ENCODE measurements at regions not wholly inside any gene's neighbourhood (a gene's known extent, or its start where the extent isn't known, plus 50 kb on each side); places are given as distances from the start of the nearest gene placed in this dataset.

DNA sequence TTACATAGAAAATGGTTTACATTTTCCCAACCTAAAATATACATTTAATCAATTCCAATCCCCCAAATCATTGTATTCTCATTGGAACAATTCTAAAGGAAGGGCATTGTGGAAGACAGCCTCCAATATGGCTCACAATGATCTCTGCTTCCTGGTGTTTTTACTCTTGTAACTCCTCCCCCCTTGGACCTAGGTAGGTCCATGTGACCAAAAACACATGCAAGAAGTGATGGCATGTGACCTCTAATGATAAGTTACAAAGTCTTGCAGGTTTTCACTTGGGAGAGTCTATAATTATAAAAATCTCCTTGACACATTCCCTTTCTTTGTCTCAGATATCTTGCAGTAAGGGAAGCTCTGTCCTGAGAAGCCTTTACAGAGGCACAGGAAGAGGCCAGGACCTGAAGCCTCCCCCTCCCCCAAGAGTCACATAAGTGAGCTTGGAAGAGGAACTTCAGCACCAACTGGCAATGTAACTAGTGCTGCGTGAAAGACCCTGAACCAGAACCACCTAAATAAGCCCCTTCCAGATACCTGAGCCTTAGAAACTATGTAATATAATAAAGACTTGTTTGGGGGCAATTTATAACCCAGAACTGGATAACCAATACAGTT lies 816.2 kb upstream of the ATXN8OS start:
- ChIA-PET CTCF (no interaction called here), POLR2A (no interaction called here)
- Histone ChIP-seq H3K27me3 (ENCODE audit: control insufficient read depth, insufficient read depth, low read length) (no peaks in the 10 kb centered on the region), H3K36me3 (ENCODE audit: control insufficient read depth, insufficient read depth, low read length) (no peaks in the 10 kb centered on the region), H3K4me1 (ENCODE audit: control insufficient read depth, insufficient read depth, low read length) (no peaks in the 10 kb centered on the region), H3K27ac (ENCODE audit: low read length) (no peak overlapping the region), H3K4me3 (ENCODE audit: low read depth in 2 of 2, low read length in 2 of 2) (no peak overlapping the region), H3K9me3 (ENCODE audit: control insufficient read depth, insufficient read depth, low read depth, low read length) (no peaks in the 10 kb centered on the region)
- in situ Hi-C loops (cut with HindIII; ENCODE audit: low pct_unique_long_range_greater_than_20kb, low sequenced_read_pairs), result no loop called here
- intact Hi-C loops (cut with micrococcal nuclease; ENCODE audit: unreplicated experiment), result no loop called here
- no peak for TF ChIP-seq SIN3A (IDR thresholded peaks at IDR 0.05; ENCODE audit: borderline replicate concordance, insufficient read depth, low read depth, low read length)
- TF ChIP-seq, protein P1, sequence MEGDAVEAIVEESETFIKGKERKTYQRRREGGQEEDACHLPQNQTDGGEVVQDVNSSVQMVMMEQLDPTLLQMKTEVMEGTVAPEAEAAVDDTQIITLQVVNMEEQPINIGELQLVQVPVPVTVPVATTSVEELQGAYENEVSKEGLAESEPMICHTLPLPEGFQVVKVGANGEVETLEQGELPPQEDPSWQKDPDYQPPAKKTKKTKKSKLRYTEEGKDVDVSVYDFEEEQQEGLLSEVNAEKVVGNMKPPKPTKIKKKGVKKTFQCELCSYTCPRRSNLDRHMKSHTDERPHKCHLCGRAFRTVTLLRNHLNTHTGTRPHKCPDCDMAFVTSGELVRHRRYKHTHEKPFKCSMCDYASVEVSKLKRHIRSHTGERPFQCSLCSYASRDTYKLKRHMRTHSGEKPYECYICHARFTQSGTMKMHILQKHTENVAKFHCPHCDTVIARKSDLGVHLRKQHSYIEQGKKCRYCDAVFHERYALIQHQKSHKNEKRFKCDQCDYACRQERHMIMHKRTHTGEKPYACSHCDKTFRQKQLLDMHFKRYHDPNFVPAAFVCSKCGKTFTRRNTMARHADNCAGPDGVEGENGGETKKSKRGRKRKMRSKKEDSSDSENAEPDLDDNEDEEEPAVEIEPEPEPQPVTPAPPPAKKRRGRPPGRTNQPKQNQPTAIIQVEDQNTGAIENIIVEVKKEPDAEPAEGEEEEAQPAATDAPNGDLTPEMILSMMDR (IDR thresholded peaks at IDR 0.05), result no peak
- TF ChIP-seq, protein P2, sequence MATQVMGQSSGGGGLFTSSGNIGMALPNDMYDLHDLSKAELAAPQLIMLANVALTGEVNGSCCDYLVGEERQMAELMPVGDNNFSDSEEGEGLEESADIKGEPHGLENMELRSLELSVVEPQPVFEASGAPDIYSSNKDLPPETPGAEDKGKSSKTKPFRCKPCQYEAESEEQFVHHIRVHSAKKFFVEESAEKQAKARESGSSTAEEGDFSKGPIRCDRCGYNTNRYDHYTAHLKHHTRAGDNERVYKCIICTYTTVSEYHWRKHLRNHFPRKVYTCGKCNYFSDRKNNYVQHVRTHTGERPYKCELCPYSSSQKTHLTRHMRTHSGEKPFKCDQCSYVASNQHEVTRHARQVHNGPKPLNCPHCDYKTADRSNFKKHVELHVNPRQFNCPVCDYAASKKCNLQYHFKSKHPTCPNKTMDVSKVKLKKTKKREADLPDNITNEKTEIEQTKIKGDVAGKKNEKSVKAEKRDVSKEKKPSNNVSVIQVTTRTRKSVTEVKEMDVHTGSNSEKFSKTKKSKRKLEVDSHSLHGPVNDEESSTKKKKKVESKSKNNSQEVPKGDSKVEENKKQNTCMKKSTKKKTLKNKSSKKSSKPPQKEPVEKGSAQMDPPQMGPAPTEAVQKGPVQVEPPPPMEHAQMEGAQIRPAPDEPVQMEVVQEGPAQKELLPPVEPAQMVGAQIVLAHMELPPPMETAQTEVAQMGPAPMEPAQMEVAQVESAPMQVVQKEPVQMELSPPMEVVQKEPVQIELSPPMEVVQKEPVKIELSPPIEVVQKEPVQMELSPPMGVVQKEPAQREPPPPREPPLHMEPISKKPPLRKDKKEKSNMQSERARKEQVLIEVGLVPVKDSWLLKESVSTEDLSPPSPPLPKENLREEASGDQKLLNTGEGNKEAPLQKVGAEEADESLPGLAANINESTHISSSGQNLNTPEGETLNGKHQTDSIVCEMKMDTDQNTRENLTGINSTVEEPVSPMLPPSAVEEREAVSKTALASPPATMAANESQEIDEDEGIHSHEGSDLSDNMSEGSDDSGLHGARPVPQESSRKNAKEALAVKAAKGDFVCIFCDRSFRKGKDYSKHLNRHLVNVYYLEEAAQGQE (IDR thresholded peaks at IDR 0.05; ENCODE audit: insufficient read depth in 1 of 2, low read depth in 2 of 2, low read length in 1 of 2), result no peak
- BruUV-seq (replicated peaks), result no TSS peak
- DNase-seq (ENCODE audit: low read depth, low spot score), result no peak
- ATAC-seq, result no peak

DNA sequence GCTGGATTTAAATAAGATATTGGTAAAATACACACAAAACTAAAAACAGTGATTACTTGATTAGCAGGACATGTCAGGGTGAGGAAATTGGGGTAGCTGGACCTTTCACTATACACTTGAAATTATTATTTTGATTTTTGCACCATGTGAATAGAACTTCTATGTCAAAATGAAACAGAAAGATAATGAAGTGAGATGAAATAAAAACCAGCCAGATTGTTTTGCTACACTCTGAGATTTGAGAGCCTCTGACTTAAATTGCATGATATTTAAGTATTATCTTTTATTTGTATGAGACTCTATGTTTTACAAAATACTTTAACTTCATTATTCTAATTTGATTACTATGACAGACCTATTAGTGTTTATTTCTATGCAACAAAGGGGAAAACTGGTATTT lies 819.6 kb upstream of the ATXN8OS start:
- TF ChIP-seq POLR2AphosphoS5 (IDR thresholded peaks at IDR 0.05; ENCODE audit: low read depth, low read length) (no peak), SIN3A (IDR thresholded peaks at IDR 0.05; ENCODE audit: borderline replicate concordance, insufficient read depth, low read depth, low read length) (no peak)
- TF ChIP-seq, protein P1 (IDR thresholded peaks at IDR 0.05), result no peak
- TF ChIP-seq, protein P2 (IDR thresholded peaks at IDR 0.05; ENCODE audit: insufficient read depth in 1 of 2, low read depth in 2 of 2, low read length in 1 of 2), result no peak
- ATAC-seq (no peak), DNase-seq (ENCODE audit: low read depth, low spot score) (no peak)
- Histone ChIP-seq H3K4me3 (ENCODE audit: low read depth in 2 of 2, low read length in 2 of 2) (no peak overlapping the region), H3K9me3 (ENCODE audit: control insufficient read depth, insufficient read depth, low read depth, low read length) (no peaks in the 10 kb centered on the region), H3K4me1 (ENCODE audit: control insufficient read depth, insufficient read depth, low read length) (no peaks in the 10 kb centered on the region), H3K27ac (ENCODE audit: low read length) (no peak overlapping the region), H3K27me3 (ENCODE audit: control insufficient read depth, insufficient read depth, low read length) (no peaks in the 10 kb centered on the region), H3K36me3 (ENCODE audit: control insufficient read depth, insufficient read depth, low read length) (no peaks in the 10 kb centered on the region)
- in situ Hi-C loops (cut with HindIII; ENCODE audit: low pct_unique_long_range_greater_than_20kb, low sequenced_read_pairs) (no loop called here), intact Hi-C loops (cut with micrococcal nuclease; ENCODE audit: unreplicated experiment) (no loop called here)
- CTCF ChIA-PET, result no interaction called here
- POLR2A ChIA-PET, result no interaction called here
- BruUV-seq (replicated peaks), result no TSS peak
